Brain microvascular endothelial cell (primary cell): ENCODE measurements at regions not wholly inside any gene's neighbourhood (a gene's known extent, or its start where the extent isn't known, plus 50 kb on each side); places are given as distances from the start of the nearest gene placed in this dataset.

ENCODE experiments used
- DNase-seq: peaks from one replicate; pipeline ENCODE4 v3.0.0-alpha.2; 2020
- H3K27ac ChIP-seq: fragments of 250-450 bp; sonication (Bioruptor Pico); 2 replicates; pipeline ENCODE4 v1.5.1; 2020; ENCODE audit warnings: mild to moderate bottlenecking, moderate library complexity
- H3K27me3 ChIP-seq: fragments of 250-450 bp; sonication (Bioruptor Pico); replicated peaks from 2 replicates; pipeline ENCODE4 v1.5.1; 2020; ENCODE audit warnings: mild to moderate bottlenecking
- H3K36me3 ChIP-seq: fragments of 250-450 bp; sonication (Bioruptor Pico); replicated peaks from 2 replicates; pipeline ENCODE4 v1.5.1; 2020; ENCODE audit warnings: mild to moderate bottlenecking
- H3K4me3 ChIP-seq: 2 replicates; pipeline ENCODE4 v1.5.1; 2011; ENCODE audit warnings: low read depth, mild to moderate bottlenecking, control low read depth, low read length, moderate library complexity
- in situ Hi-C: cut with HindIII; loops from 2 replicates; pipeline ENCODE4 v1.10.0; 2017; ENCODE audit warnings: low sequenced_read_pairs, low pct_ligation_motif_present
- TF ChIP-seq, protein P1 (sequence below): IDR thresholded peaks from 2 replicates; pipeline ENCODE4 v1.5.1; 2011; ENCODE audit warnings: low read depth, mild to moderate bottlenecking, moderate library complexity, low read length, control low read depth, inconsistent platforms; ENCODE audit errors: missing control alignments

- TF ChIP-seq, protein P1, sequence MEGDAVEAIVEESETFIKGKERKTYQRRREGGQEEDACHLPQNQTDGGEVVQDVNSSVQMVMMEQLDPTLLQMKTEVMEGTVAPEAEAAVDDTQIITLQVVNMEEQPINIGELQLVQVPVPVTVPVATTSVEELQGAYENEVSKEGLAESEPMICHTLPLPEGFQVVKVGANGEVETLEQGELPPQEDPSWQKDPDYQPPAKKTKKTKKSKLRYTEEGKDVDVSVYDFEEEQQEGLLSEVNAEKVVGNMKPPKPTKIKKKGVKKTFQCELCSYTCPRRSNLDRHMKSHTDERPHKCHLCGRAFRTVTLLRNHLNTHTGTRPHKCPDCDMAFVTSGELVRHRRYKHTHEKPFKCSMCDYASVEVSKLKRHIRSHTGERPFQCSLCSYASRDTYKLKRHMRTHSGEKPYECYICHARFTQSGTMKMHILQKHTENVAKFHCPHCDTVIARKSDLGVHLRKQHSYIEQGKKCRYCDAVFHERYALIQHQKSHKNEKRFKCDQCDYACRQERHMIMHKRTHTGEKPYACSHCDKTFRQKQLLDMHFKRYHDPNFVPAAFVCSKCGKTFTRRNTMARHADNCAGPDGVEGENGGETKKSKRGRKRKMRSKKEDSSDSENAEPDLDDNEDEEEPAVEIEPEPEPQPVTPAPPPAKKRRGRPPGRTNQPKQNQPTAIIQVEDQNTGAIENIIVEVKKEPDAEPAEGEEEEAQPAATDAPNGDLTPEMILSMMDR, result no peak
Observed at GRCh38 chr9:105144841-105145240, 99.6 kb upstream of the SLC44A1 start.

GRCh38 chr9:105146677-105147076 lies 97.8 kb upstream of the SLC44A1 start:
- no peak overlapping the region for H3K27ac ChIP-seq
- H3K36me3 ChIP-seq, result no peaks in the 10 kb centered on the region
- in situ Hi-C loops, result no loop called here
- TF ChIP-seq, protein P1, result no peak
- no peak overlapping the region for H3K4me3 ChIP-seq
- no peaks in the 10 kb centered on the region for H3K27me3 ChIP-seq
- DNase-seq, result no peak

More at GRCh38 chr9:105144841-105145240, 99.6 kb upstream of the SLC44A1 start:
- Histone ChIP-seq H3K27me3 (no peaks in the 10 kb centered on the region), H3K27ac (no peak overlapping the region), H3K36me3 (no peaks in the 10 kb centered on the region), H3K4me3 (no peak overlapping the region)
- no peak for DNase-seq
- in situ Hi-C loops, result no loop called here

GRCh38 chr9:105147110-105147871 lies 97.2 kb upstream of the SLC44A1 start:
- no peak overlapping the region for H3K4me3 ChIP-seq
- no peaks in the 10 kb centered on the region for H3K36me3 ChIP-seq
- TF ChIP-seq, protein P1, result no peak
- no peak overlapping the region for H3K27ac ChIP-seq
- DNase-seq, result no peak
- in situ Hi-C loops, result no loop called here
- no peaks in the 10 kb centered on the region for H3K27me3 ChIP-seq

DNA sequence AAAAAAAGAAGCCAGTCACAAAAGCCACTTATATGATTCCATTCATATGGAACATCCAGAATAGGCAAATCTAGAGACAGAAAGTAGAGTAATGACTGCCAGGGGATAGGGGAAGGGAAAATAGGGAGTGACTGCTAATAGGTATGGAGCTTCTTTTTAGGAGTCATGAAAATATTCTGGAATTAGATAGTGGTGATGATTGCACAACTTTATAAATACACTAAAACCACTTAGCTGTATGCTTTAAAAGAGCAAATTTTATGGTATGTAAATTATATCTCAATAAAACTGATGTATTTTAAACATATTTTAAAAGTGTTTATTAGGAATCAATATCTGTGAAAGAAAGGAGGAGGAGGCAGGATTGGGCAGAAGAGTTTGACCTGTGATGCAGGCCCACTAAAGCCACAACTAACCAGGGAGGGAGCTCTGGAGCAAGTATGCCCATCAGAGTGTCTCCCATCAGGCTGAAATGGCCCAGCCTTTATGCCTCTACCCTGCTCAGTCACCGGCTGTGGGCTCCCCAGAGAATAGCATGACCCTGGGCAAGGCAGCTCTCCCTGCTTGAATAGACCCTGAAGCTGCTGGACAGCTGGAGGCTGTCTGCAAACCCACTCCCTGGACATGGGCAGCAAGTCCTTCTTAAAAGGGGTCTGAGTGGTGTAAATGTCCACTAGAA lies 96.0 kb upstream of the SLC44A1 start:
- no peaks in the 10 kb centered on the region for H3K36me3 ChIP-seq
- no peaks in the 10 kb centered on the region for H3K27me3 ChIP-seq

DNA sequence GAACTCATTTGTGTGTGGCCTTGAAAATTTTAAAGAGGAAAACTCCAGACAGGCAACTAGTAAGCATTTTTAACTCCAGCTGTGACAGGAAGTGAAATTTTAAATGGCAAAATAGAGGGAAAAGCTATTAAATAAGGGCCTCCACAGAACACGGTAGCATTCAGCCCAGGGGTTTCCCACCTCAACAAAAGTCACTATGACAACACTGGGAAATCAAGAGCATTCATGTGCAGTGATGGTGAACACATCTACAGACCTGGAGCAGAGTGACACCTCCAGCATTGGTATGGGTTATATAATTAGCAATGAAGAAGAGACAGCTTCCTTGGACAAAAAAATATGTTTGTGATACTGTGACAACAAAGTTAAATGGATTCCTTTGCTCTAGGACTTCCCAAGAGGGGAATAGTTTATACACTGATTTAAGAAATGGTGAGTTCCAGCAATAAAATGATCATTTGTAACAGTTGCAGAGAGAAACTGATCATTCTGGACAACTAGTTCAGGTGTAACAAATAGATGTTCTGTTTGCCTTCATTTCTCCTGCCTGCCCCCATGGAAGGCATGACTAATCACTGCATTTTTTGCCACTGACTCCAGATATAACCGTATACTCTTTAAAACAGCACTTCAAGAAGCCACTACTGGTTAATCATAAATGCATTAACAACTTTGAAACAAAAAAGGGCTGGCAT lies 93.3 kb upstream of the SLC44A1 start:
- peak overlapping the region; percentile 18 for H3K27ac ChIP-seq
- TF ChIP-seq, protein P1, result no peak
- DNase-seq, result peak; percentile 38
- in situ Hi-C loops, result no loop called here
- no peak overlapping the region for H3K4me3 ChIP-seq
- no peaks in the 10 kb centered on the region for H3K27me3 ChIP-seq
- no peaks in the 10 kb centered on the region for H3K36me3 ChIP-seq

More for the DNA sequence above, 96.0 kb upstream of the SLC44A1 start:
- TF ChIP-seq, protein P1, result peak; percentile 45
- Histone ChIP-seq H3K4me3 (no peak overlapping the region), H3K27ac (no peak overlapping the region)
- DNase-seq, result no peak
- in situ Hi-C loops, result no loop called here
